Hematopoietic multipotent progenitor cell treated with erythropoietin and hydrocortisone succinate and interleukin-3 and kit ligand, for 8 days (in vitro differentiated cells): ENCODE measurements at regions not wholly inside any gene's neighbourhood (a gene's known extent, or its start where the extent isn't known, plus 50 kb on each side); places are given as distances from the start of the nearest gene placed in this dataset.

Source experiments
- DNase-seq: peaks from one replicate; pipeline ENCODE4 v3.0.0-alpha.2; 2015

GRCh38 chr2:57987835-57988573 lies 58.6 kb upstream of the VRK2 start:
- no peak for DNase-seq

- no peak for DNase-seq
Observed at GRCh38 chr2:57990118-57990725, 56.4 kb upstream of the VRK2 start.
